ENCODE measurements at regions not wholly inside any gene's neighbourhood (a gene's known extent, or its start where the extent isn't known, plus 50 kb on each side); places are given as distances from the start of the nearest gene placed in this dataset.

DNA sequence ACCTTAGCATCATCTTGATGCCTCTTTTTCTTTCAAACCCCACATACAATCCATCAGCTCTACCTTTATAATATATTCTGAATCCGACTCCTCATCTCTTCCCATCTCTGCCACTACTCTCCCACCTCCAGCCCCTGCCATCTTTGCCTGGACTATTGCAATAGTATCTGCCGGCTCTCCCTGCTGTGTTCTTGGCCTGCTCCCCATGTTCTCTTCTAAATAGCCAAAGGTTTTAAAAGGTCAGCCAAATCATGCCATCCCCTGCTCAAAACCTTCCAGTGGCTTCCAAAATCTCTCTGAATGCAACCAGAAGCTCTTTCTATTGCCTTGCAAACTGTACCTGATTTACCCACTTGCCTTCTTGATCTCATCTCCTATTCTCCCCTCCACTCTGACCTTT is 266.0 kb downstream of the PTTG2 start:
- DNase-seq = no peak
- Mint-ChIP-seq H3K36me3 (ENCODE audit: low read depth) (no peaks in the 10 kb centered on the region), H3K27ac (no peak overlapping the region), H3K9me3 (peaks cover 2% of the 10 kb centered on the region), H3K27me3 (peaks cover 8% of the 10 kb centered on the region), H3K4me3 (no peak overlapping the region), H3K4me1 (no peaks in the 10 kb centered on the region)
- ATAC-seq (ENCODE audit: low read depth) = no peak
- TF ChIP-seq, protein P1, sequence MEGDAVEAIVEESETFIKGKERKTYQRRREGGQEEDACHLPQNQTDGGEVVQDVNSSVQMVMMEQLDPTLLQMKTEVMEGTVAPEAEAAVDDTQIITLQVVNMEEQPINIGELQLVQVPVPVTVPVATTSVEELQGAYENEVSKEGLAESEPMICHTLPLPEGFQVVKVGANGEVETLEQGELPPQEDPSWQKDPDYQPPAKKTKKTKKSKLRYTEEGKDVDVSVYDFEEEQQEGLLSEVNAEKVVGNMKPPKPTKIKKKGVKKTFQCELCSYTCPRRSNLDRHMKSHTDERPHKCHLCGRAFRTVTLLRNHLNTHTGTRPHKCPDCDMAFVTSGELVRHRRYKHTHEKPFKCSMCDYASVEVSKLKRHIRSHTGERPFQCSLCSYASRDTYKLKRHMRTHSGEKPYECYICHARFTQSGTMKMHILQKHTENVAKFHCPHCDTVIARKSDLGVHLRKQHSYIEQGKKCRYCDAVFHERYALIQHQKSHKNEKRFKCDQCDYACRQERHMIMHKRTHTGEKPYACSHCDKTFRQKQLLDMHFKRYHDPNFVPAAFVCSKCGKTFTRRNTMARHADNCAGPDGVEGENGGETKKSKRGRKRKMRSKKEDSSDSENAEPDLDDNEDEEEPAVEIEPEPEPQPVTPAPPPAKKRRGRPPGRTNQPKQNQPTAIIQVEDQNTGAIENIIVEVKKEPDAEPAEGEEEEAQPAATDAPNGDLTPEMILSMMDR (IDR thresholded peaks at IDR 0.05) = no peak
- POLR2A ChIA-PET = no interaction called here
- intact Hi-C loops (cut with micrococcal nuclease) = no loop called here
- CTCF ChIA-PET = no interaction called here

GRCh38 chr4:38230121-38230801 is 270.1 kb downstream of the PTTG2 start:
- no peak overlapping the region for H3K4me3 Mint-ChIP-seq
- peaks cover 16% of the 10 kb centered on the region for H3K27me3 Mint-ChIP-seq
- POLR2A ChIA-PET = no interaction called here
- H3K27ac Mint-ChIP-seq = no peak overlapping the region
- intact Hi-C loops (cut with micrococcal nuclease) = no loop called here
- no peaks in the 10 kb centered on the region for H3K36me3 Mint-ChIP-seq (ENCODE audit: low read depth)
- TF ChIP-seq, protein P1 (IDR thresholded peaks at IDR 0.05) = no peak
- peaks cover 2% of the 10 kb centered on the region for H3K9me3 Mint-ChIP-seq
- ATAC-seq (ENCODE audit: low read depth) = no peak
- no peaks in the 10 kb centered on the region for H3K4me1 Mint-ChIP-seq
- CTCF ChIA-PET = interaction anchor here (1.6 kb wide), 1 partner anchor 89 kb away, joined by 4 read pairs; no protein-coding TSS in a partner anchor
- no peak for DNase-seq

DNA sequence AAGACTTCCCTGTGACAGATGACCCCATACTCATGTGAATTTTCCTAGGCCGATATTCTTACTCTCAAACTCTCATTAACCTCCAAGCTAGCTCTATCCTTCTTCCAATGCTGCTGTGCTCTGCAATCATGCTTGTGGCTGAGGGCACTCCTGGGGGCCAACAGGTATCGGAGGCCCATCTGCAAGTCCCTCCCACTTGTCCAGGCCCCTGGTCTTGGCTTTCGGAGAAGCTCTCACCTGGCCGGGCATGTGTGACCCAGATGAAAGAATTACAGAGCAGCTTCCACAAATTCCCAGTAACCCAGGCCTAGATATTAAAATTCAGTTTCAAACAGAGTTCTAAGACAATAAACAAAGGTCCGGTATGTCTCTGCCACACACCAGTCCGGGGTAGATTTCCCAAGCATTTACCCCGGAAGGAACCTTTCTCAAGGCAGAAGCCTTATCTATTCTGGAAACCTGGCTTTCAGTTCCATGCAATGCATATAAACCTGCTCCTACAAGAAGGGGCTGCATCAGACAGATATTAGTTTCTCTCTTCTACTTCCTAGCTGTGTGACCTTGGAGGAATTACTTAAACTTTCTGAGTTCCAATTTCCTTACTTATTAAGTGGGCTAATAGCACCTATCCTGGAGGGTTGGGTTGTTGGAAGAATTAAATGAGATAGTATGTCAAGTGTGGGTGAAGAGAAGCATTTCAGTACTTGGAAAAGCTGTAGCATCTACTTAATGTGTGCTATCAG is 270.8 kb downstream of the PTTG2 start:
- CTCF ChIA-PET = interaction anchor here (1.6 kb wide), 1 partner anchor 88 kb away, joined by 4 read pairs; no protein-coding TSS in a partner anchor
- Mint-ChIP-seq H3K27ac (no peak overlapping the region), H3K36me3 (ENCODE audit: low read depth) (no peaks in the 10 kb centered on the region), H3K27me3 (peaks cover 14% of the 10 kb centered on the region), H3K4me1 (no peaks in the 10 kb centered on the region), H3K4me3 (no peak overlapping the region), H3K9me3 (peaks cover 2% of the 10 kb centered on the region)
- intact Hi-C loops (cut with micrococcal nuclease) = no loop called here
- POLR2A ChIA-PET = no interaction called here
- DNase-seq (no peak), ATAC-seq (ENCODE audit: low read depth) (no peak)
- TF ChIP-seq, protein P1 (IDR thresholded peaks at IDR 0.05) = no peak

DNA sequence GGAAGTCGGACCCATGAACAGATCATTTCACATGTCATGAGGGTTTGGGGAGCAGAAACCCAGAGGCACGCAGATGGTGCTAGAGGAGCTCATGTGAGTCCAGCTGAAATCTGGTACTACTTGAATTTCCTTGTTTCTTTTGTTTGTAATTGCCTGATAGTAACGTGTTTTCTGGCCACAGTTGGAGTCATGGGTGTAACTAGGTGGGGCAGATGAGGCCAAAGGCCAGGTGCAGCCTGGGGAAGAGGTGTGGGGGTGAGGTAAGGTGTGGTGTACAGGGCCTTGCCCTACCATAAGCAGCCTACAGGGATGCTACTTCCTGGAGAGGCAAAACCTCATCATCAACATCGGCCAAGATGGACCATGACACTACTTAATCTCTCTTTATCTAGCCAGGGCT is 271.4 kb downstream of the PTTG2 start:
- Mint-ChIP-seq H3K4me1 (no peaks in the 10 kb centered on the region), H3K9me3 (peaks cover 2% of the 10 kb centered on the region), H3K27ac (no peak overlapping the region), H3K27me3 (peaks cover 12% of the 10 kb centered on the region), H3K36me3 (ENCODE audit: low read depth) (no peaks in the 10 kb centered on the region), H3K4me3 (no peak overlapping the region)
- intact Hi-C loops (cut with micrococcal nuclease) = no loop called here
- no peak for DNase-seq
- POLR2A ChIA-PET = no interaction called here
- CTCF ChIA-PET = no interaction called here
- TF ChIP-seq, protein P1 (IDR thresholded peaks at IDR 0.05) = no peak
- ATAC-seq (ENCODE audit: low read depth) = no peak

DNA sequence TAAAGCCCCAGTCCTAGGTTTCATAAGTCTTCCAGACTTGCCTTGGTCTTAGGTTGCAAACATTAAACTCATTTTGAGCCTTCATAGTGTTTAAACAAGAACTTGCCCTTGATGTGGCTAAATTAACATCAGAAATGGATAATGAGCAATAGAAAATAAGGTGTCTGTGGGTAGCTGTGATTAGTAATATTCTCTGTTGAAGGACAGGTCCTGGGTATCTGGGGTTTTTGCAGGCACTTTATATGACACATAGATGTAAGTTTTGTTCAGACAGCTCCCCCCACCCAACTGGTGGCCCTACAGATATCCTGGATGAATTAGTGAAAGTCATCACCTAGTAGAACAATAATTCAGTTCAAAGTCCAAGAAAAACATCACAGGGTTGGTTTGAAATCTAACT is 272.5 kb downstream of the PTTG2 start:
- no peaks in the 10 kb centered on the region for H3K36me3 Mint-ChIP-seq (ENCODE audit: low read depth)
- POLR2A ChIA-PET = no interaction called here
- no peak for ATAC-seq (ENCODE audit: low read depth)
- no peak overlapping the region for H3K27ac Mint-ChIP-seq
- intact Hi-C loops (cut with micrococcal nuclease) = no loop called here
- H3K4me1 Mint-ChIP-seq = no peaks in the 10 kb centered on the region
- no peak for DNase-seq
- peaks cover 12% of the 10 kb centered on the region for H3K27me3 Mint-ChIP-seq
- CTCF ChIA-PET = no interaction called here
- H3K4me3 Mint-ChIP-seq = no peak overlapping the region
- H3K9me3 Mint-ChIP-seq = peaks cover 2% of the 10 kb centered on the region
- TF ChIP-seq, protein P1 (IDR thresholded peaks at IDR 0.05) = no peak
